ENCODE measurements at regions not wholly inside any gene's neighbourhood (a gene's known extent, or its start where the extent isn't known, plus 50 kb on each side); places are given as distances from the start of the nearest gene placed in this dataset.

GRCh38 chr12:103138538-103138937, 181.1 kb downstream of the ASCL1 start:
- Histone ChIP-seq H3K4me2 (no peak overlapping the region), H3K27ac (no peak overlapping the region), H3K27me3 (no peaks in the 10 kb centered on the region), H3K4me1 (no peaks in the 10 kb centered on the region), H4K20me1 (no peaks in the 10 kb centered on the region), H3K9me3 (peaks cover 17% of the 10 kb centered on the region), H3K4me3 (no peak overlapping the region), H3K36me3 (no peaks in the 10 kb centered on the region), H3K9ac (no peak overlapping the region)
- no peak for TF ChIP-seq Cebpa-rat (IDR thresholded peaks at IDR 0.05)

- TF ChIP-seq Cebpa-rat (IDR thresholded peaks at IDR 0.05), result no peak
- Histone ChIP-seq H3K4me3 (no peak overlapping the region), H3K36me3 (no peaks in the 10 kb centered on the region), H3K9ac (no peak overlapping the region), H4K20me1 (no peaks in the 10 kb centered on the region), H3K27ac (no peak overlapping the region), H3K27me3 (no peaks in the 10 kb centered on the region), H3K4me2 (no peak overlapping the region), H3K4me1 (no peaks in the 10 kb centered on the region), H3K9me3 (peaks cover 4% of the 10 kb centered on the region)
Measured at GRCh38 chr12:103139876-103140275, 182.4 kb downstream of the ASCL1 start.

GRCh38 chr12:103140286-103140685, 182.8 kb downstream of the ASCL1 start:
- H3K9me3 ChIP-seq, result no peaks in the 10 kb centered on the region
- TF ChIP-seq Cebpa-rat (IDR thresholded peaks at IDR 0.05), result no peak
- no peaks in the 10 kb centered on the region for H3K36me3 ChIP-seq
- H3K4me3 ChIP-seq, result no peak overlapping the region
- no peak overlapping the region for H3K4me2 ChIP-seq
- no peaks in the 10 kb centered on the region for H3K27me3 ChIP-seq
- H3K27ac ChIP-seq, result no peak overlapping the region
- H3K4me1 ChIP-seq, result no peaks in the 10 kb centered on the region
- H3K9ac ChIP-seq, result no peak overlapping the region
- H4K20me1 ChIP-seq, result no peaks in the 10 kb centered on the region

GRCh38 chr12:103144278-103144677, 186.8 kb downstream of the ASCL1 start:
- no peak for TF ChIP-seq Cebpa-rat (IDR thresholded peaks at IDR 0.05)

GRCh38 chr12:103160622-103161021, 203.1 kb downstream of the ASCL1 start:
- H4K20me1 ChIP-seq, result no peaks in the 10 kb centered on the region
- H3K27ac ChIP-seq, result no peak overlapping the region
- H3K36me3 ChIP-seq, result no peaks in the 10 kb centered on the region
- H3K4me1 ChIP-seq, result peaks cover 2% of the 10 kb centered on the region; the same call in 1 of the 2 replicates
- no peak overlapping the region for H3K4me3 ChIP-seq
- H3K9ac ChIP-seq, result no peak overlapping the region
- H3K27me3 ChIP-seq, result no peaks in the 10 kb centered on the region
- no peak for TF ChIP-seq Cebpa-rat (IDR thresholded peaks at IDR 0.05)
- H3K4me2 ChIP-seq, result no peak overlapping the region
- H3K9me3 ChIP-seq, result peaks cover 2% of the 10 kb centered on the region; the same call in 1 of the 2 replicates

More at GRCh38 chr12:103144278-103144677, 186.8 kb downstream of the ASCL1 start:
- Histone ChIP-seq H3K27ac (no peak overlapping the region), H3K4me2 (no peak overlapping the region), H3K27me3 (no peaks in the 10 kb centered on the region), H3K4me3 (no peak overlapping the region), H3K9ac (no peak overlapping the region), H3K9me3 (no peaks in the 10 kb centered on the region), H3K36me3 (no peaks in the 10 kb centered on the region), H4K20me1 (no peaks in the 10 kb centered on the region), H3K4me1 (no peaks in the 10 kb centered on the region)

GRCh38 chr12:103161582-103162362, 204.3 kb downstream of the ASCL1 start:
- H3K4me3 ChIP-seq, result no peak overlapping the region
- H3K27me3 ChIP-seq, result no peaks in the 10 kb centered on the region

GRCh38 chr12:103166949-103167348, 209.5 kb downstream of the ASCL1 start:
- H3K4me3 ChIP-seq, result no peak overlapping the region
- H3K4me2 ChIP-seq, result no peak overlapping the region
- H3K4me1 ChIP-seq, result peaks cover 6% of the 10 kb centered on the region; the same call in 1 of the 2 replicates
- TF ChIP-seq Cebpa-rat (IDR thresholded peaks at IDR 0.05), result peak; percentile 94
- no peak overlapping the region for H3K9ac ChIP-seq
- H3K27me3 ChIP-seq, result no peaks in the 10 kb centered on the region
- H4K20me1 ChIP-seq, result no peaks in the 10 kb centered on the region
- no peak overlapping the region for H3K27ac ChIP-seq
- H3K9me3 ChIP-seq, result 0 out of 2 replicates have a peak, but pooled peaks cover 3% of the 10 kb centered on the region
- H3K36me3 ChIP-seq, result no peaks in the 10 kb centered on the region

More at GRCh38 chr12:103161582-103162362, 204.3 kb downstream of the ASCL1 start:
- Histone ChIP-seq H3K9ac (no peak overlapping the region), H4K20me1 (no peaks in the 10 kb centered on the region), H3K4me2 (no peak overlapping the region), H3K9me3 (peaks cover 3% of the 10 kb centered on the region; the same call in 1 of the 2 replicates), H3K4me1 (peaks cover 6% of the 10 kb centered on the region; the same call in 1 of the 2 replicates), H3K36me3 (no peaks in the 10 kb centered on the region), H3K27ac (no peak overlapping the region)
- TF ChIP-seq Cebpa-rat (IDR thresholded peaks at IDR 0.05), result no peak

- H3K36me3 ChIP-seq, result no peaks in the 10 kb centered on the region
- no peak overlapping the region for H3K4me2 ChIP-seq
- no peaks in the 10 kb centered on the region for H3K4me1 ChIP-seq
- H3K27ac ChIP-seq, result no peak overlapping the region
- no peaks in the 10 kb centered on the region for H4K20me1 ChIP-seq
- H3K27me3 ChIP-seq, result no peaks in the 10 kb centered on the region
- H3K9me3 ChIP-seq, result no peaks in the 10 kb centered on the region
- no peak overlapping the region for H3K4me3 ChIP-seq
- no peak for TF ChIP-seq Cebpa-rat (IDR thresholded peaks at IDR 0.05)
- H3K9ac ChIP-seq, result no peak overlapping the region
Measured at GRCh38 chr12:103172447-103173112, 215.1 kb downstream of the ASCL1 start.

GRCh38 chr12:103175625-103176024, 218.2 kb downstream of the ASCL1 start:
- Histone ChIP-seq H3K9ac (no peak overlapping the region), H4K20me1 (no peaks in the 10 kb centered on the region), H3K27ac (no peak overlapping the region), H3K27me3 (no peaks in the 10 kb centered on the region), H3K9me3 (no peaks in the 10 kb centered on the region), H3K4me1 (no peaks in the 10 kb centered on the region), H3K4me2 (no peak overlapping the region), H3K36me3 (no peaks in the 10 kb centered on the region), H3K4me3 (no peak overlapping the region)
- no peak for TF ChIP-seq Cebpa-rat (IDR thresholded peaks at IDR 0.05)

- Histone ChIP-seq H4K20me1 (no peaks in the 10 kb centered on the region), H3K4me3 (no peak overlapping the region), H3K9me3 (no peaks in the 10 kb centered on the region), H3K36me3 (no peaks in the 10 kb centered on the region), H3K4me1 (no peaks in the 10 kb centered on the region), H3K27ac (no peak overlapping the region), H3K4me2 (no peak overlapping the region), H3K9ac (no peak overlapping the region), H3K27me3 (no peaks in the 10 kb centered on the region)
- no peak for TF ChIP-seq Cebpa-rat (IDR thresholded peaks at IDR 0.05)
Measured at GRCh38 chr12:103177639-103178255, 220.3 kb downstream of the ASCL1 start.

Data from BLaER1 (cell line).